H1 (cell line): ENCODE measurements at regions not wholly inside any gene's neighbourhood (a gene's known extent, or its start where the extent isn't known, plus 50 kb on each side); places are given as distances from the start of the nearest gene placed in this dataset.

Experiments used
- CTCF ChIA-PET: fragments of 300-600 bp; sonication (Branson Sonifier 250); formaldehyde crosslinking; loops from one replicate; lab custom pipeline; 2021; ENCODE audit not compliant: partially characterized antibody; lab: Charles Lee
- POLR2A ChIA-PET: fragments of 300-600 bp; sonication (Branson Sonifier 250); formaldehyde crosslinking; loops from one replicate; lab custom pipeline; 2021; ENCODE audit warnings: inconsistent platforms; ENCODE audit not compliant: partially characterized antibody; lab: Charles Lee
- DNase-seq, 2 experiments: peaks; one replicate each; pipeline versions ENCODE4 v3.0.0 to v3.0.0-alpha.2; 2010 to 2022; ENCODE audit warnings: low spot score in 2 of 2, low read depth in 1 of 2, mixed read lengths in 1 of 2
- FAIRE-seq: peaks from 2 replicates; lab custom pipeline; 2011; peaks lifted over from hg19 to GRCh38; lab: Jason Lieb, UNC
- H2AFZ ChIP-seq: 2 replicates; pipeline ENCODE4 v1.8.1; 2012; ENCODE audit warnings: low read length, inconsistent platforms
- H2AK5ac ChIP-seq: 2 replicates; pipeline ENCODE4 v1.6.1; 2013; ENCODE audit warnings: low read depth, low read length
- H2BK120ac ChIP-seq: replicated peaks from 2 replicates; pipeline ENCODE3; 2013; ENCODE audit warnings: low read depth, low read length, inconsistent platforms
- H2BK12ac ChIP-seq: 2 replicates; pipeline ENCODE4 v1.6.1; 2013; ENCODE audit warnings: low read depth, low read length
- H2BK15ac ChIP-seq: 2 replicates; pipeline ENCODE4 v1.6.1; 2013; ENCODE audit warnings: low read length
- H2BK20ac ChIP-seq: 2 replicates; pipeline ENCODE4 v1.6.1; 2013; ENCODE audit warnings: low read length
- H2BK5ac ChIP-seq: 2 replicates; pipeline ENCODE4 v1.6.1; 2013; ENCODE audit warnings: low read depth, low read length
- H3K14ac ChIP-seq: 2 replicates; pipeline ENCODE4 v1.6.1; 2013; ENCODE audit warnings: inconsistent platforms; ENCODE audit not compliant: insufficient read length
- H3K18ac ChIP-seq: 2 replicates; pipeline ENCODE4 v1.6.1; 2013; ENCODE audit warnings: low read length; ENCODE audit errors: extremely low read depth
- H3K23ac ChIP-seq: 2 replicates; pipeline ENCODE4 v1.6.1; 2013; ENCODE audit warnings: inconsistent platforms; ENCODE audit not compliant: insufficient read length
- H3K23me2 ChIP-seq: 2 replicates; pipeline ENCODE4 v1.6.1; 2013; ENCODE audit warnings: low read depth, low read length
- H3K27ac ChIP-seq: 2 replicates; pipeline ENCODE4 v1.6.1; 2011; ENCODE audit warnings: low read depth, low read length, inconsistent platforms
- H3K27me3 ChIP-seq, 4 experiments: replicated peaks in 1 of 4; 1 replicate in 1 of 4; 2 replicates in 3 of 4; pipeline versions ENCODE4 v1.6.1 to v1.8.1; 2011 to 2013; ENCODE audit warnings: low read length in 3 of 4, mild to moderate bottlenecking in 3 of 4, inconsistent platforms in 2 of 4, mixed read lengths in 2 of 4, moderate library complexity in 1 of 4; ENCODE audit not compliant: control insufficient read depth in 3 of 4, insufficient read depth in 3 of 4; ENCODE audit errors: extremely low read depth in 1 of 4
- H3K36me3 ChIP-seq, 4 experiments: 2 replicates each; pipeline versions ENCODE4 v1.6.1 to v1.8.1; 2011 to 2013; ENCODE audit warnings: mild to moderate bottlenecking in 4 of 4, low read length in 3 of 4, moderate library complexity in 2 of 4, control low read depth in 1 of 4, inconsistent platforms in 1 of 4; ENCODE audit not compliant: insufficient read depth in 4 of 4, control insufficient read depth in 2 of 4
- H3K4ac ChIP-seq: replicated peaks from 2 replicates; pipeline ENCODE3; 2013; ENCODE audit warnings: low read length, low read depth, mixed read lengths, inconsistent platforms; ENCODE audit not compliant: insufficient read length
- H3K4me1 ChIP-seq, 4 experiments: replicated peaks in 1 of 4; 1 replicate in 1 of 4; 2 replicates in 3 of 4; pipeline versions ENCODE4 v1.6.1 to v1.8.1; 2011 to 2013; ENCODE audit warnings: low read length in 3 of 4, inconsistent platforms in 2 of 4, mixed read lengths in 1 of 4; ENCODE audit not compliant: insufficient read depth in 4 of 4, control insufficient read depth in 3 of 4
- H3K4me2 ChIP-seq, 2 experiments: 2 replicates each; pipeline versions ENCODE4 v1.6.1 to v1.8.1; 2011 to 2013; ENCODE audit warnings: low read depth in 2 of 2, low read length in 2 of 2, control low read depth in 1 of 2, inconsistent platforms in 1 of 2, mild to moderate bottlenecking in 1 of 2; ENCODE audit not compliant: insufficient read depth in 1 of 2
- H3K4me3 ChIP-seq, 4 experiments: fragments of 200-600, 300-600 bp in 1 of 4; sonication (generic), shearing (Covaris generic), sonication (Bioruptor Twin) in 1 of 4; 2 replicates each; pipeline versions ENCODE4 v1.5.1 to v1.8.1; 2011 to 2016; ENCODE audit warnings: low read length in 4 of 4, low read depth in 3 of 4, control low read depth in 2 of 4, inconsistent platforms in 2 of 4, mild to moderate bottlenecking in 2 of 4, mixed read lengths in 1 of 4, moderate library complexity in 1 of 4; ENCODE audit not compliant: insufficient read depth in 2 of 4; ENCODE audit errors: extremely low read depth in 1 of 4
- H3K56ac ChIP-seq: replicated peaks from 2 replicates; pipeline ENCODE3; 2013; ENCODE audit warnings: low read depth, mild to moderate bottlenecking, mixed read lengths, low read length, inconsistent platforms; ENCODE audit not compliant: insufficient read length
- H3K79me1 ChIP-seq: 2 replicates; pipeline ENCODE4 v1.6.1; 2013; ENCODE audit warnings: low read depth, low read length, control low read depth
- H3K79me2 ChIP-seq, 2 experiments: 2 replicates each; pipeline versions ENCODE4 v1.6.1 to v1.8.1; 2012 to 2013; ENCODE audit warnings: low read length in 2 of 2, mild to moderate bottlenecking in 2 of 2, inconsistent platforms in 1 of 2; ENCODE audit not compliant: insufficient read depth in 2 of 2, control insufficient read depth in 1 of 2
- H3K9ac ChIP-seq, 4 experiments: replicated peaks in 1 of 4; 1 replicate in 1 of 4; 2 replicates in 3 of 4; pipeline versions ENCODE4 v1.6.1 to v1.8.1; 2011 to 2013; ENCODE audit warnings: low read depth in 3 of 4, low read length in 3 of 4, control low read depth in 2 of 4, mild to moderate bottlenecking in 2 of 4, moderate library complexity in 2 of 4, inconsistent platforms in 1 of 4; ENCODE audit errors: extremely low read depth in 1 of 4
- H3K9me3 ChIP-seq, 2 experiments: 2 replicates each; pipeline versions ENCODE4 v1.6.1 to v1.8.1; 2012 to 2013; ENCODE audit warnings: mild to moderate bottlenecking in 2 of 2, moderate library complexity in 2 of 2, control low read depth in 1 of 2, inconsistent platforms in 1 of 2, low read depth in 1 of 2, low read length in 1 of 2, mixed read lengths in 1 of 2; ENCODE audit not compliant: insufficient read depth in 2 of 2
- H4K20me1 ChIP-seq, 2 experiments: replicated peaks in 1 of 2; 2 replicates each; pipeline versions ENCODE3 to v1.8.1; 2011 to 2013; ENCODE audit warnings: inconsistent platforms in 2 of 2, low read length in 2 of 2, mild to moderate bottlenecking in 1 of 2; ENCODE audit not compliant: insufficient read depth in 2 of 2, control insufficient read depth in 1 of 2
- H4K5ac ChIP-seq: 2 replicates; pipeline ENCODE4 v1.6.1; 2013; ENCODE audit warnings: low read length, low read depth, mixed read lengths, inconsistent platforms; ENCODE audit not compliant: insufficient read length
- H4K8ac ChIP-seq: 2 replicates; pipeline ENCODE4 v1.8.0; 2013; ENCODE audit warnings: mild to moderate bottlenecking, moderate library complexity, low read length, inconsistent platforms; ENCODE audit not compliant: insufficient read depth; ENCODE audit errors: extremely low read depth
- H4K91ac ChIP-seq: replicated peaks from 2 replicates; pipeline ENCODE3; 2013; ENCODE audit warnings: low read length, mixed read lengths, inconsistent platforms; ENCODE audit not compliant: insufficient read length
- BACH1 ChIP-seq: IDR thresholded peaks from 2 replicates; pipeline ENCODE4 v1.6.1; 2012; ENCODE audit warnings: low read length, improper control_type of control experiment
- BRCA1 ChIP-seq: IDR thresholded peaks from 2 replicates; pipeline ENCODE4 v1.6.1; 2012; ENCODE audit warnings: low read depth, low read length, improper control_type of control experiment
- CHD1 ChIP-seq: IDR thresholded peaks from 2 replicates; pipeline ENCODE4 v1.6.1; 2012; ENCODE audit warnings: low read depth, low read length, improper control_type of control experiment
- CHD2 ChIP-seq: IDR thresholded peaks from 2 replicates; pipeline ENCODE4 v1.6.1; 2012; ENCODE audit warnings: low read length, improper control_type of control experiment
- CREB1 ChIP-seq: IDR thresholded peaks from 2 replicates; pipeline ENCODE4 v1.6.1; 2012; ENCODE audit warnings: inconsistent platforms
- CTCF ChIP-seq, 3 experiments: IDR thresholded peaks; 1 replicate in 2 of 3; 2 replicates in 1 of 3; pipeline versions ENCODE4 v1.5.1 to v1.6.1; 2011; ENCODE audit warnings: low read length in 3 of 3, mild to moderate bottlenecking in 3 of 3, inconsistent platforms in 2 of 3, low read depth in 1 of 3, moderate library complexity in 1 of 3; ENCODE audit not compliant: insufficient read depth in 1 of 3; ENCODE audit errors: control extremely low read depth in 1 of 3
- JUN ChIP-seq: IDR thresholded peaks from 2 replicates; pipeline ENCODE4 v1.6.1; 2011; ENCODE audit warnings: low read depth, mild to moderate bottlenecking, improper control_type of control experiment, low read length
- KDM4A ChIP-seq: IDR thresholded peaks from one replicate; pipeline ENCODE4 v1.7.1; 2012; ENCODE audit warnings: low read depth, mild to moderate bottlenecking, moderate library complexity, low read length, inconsistent platforms; ENCODE audit not compliant: severe bottlenecking
- KDM5A ChIP-seq: fragments of 200-600 bp; IDR thresholded peaks from 2 replicates; pipeline ENCODE4 v1.7.1; 2012; ENCODE audit warnings: mild to moderate bottlenecking, low read length, inconsistent platforms, mixed read lengths
- POLR2A ChIP-seq, 2 experiments: IDR thresholded peaks; 1 replicate in 1 of 2; 2 replicates in 1 of 2; pipeline ENCODE4 v1.6.1; 2011; ENCODE audit warnings: low read depth in 2 of 2, low read length in 2 of 2, mild to moderate bottlenecking in 2 of 2; ENCODE audit errors: control extremely low read depth in 1 of 2
- RFX5 ChIP-seq: IDR thresholded peaks from 2 replicates; pipeline ENCODE4 v1.6.1; 2011; ENCODE audit warnings: low read depth, low read length, improper control_type of control experiment, borderline replicate concordance
- SAP30 ChIP-seq: fragments of 300-600 bp; sonication (generic); IDR thresholded peaks from 2 replicates; pipeline ENCODE4 v1.7.1; 2012; ENCODE audit warnings: low read length, moderate library complexity, mild to moderate bottlenecking, inconsistent platforms; ENCODE audit not compliant: insufficient read depth, insufficient replicate concordance
- TAF7 ChIP-seq: optimal IDR thresholded peaks from 2 replicates; pipeline ENCODE3; 2011; ENCODE audit warnings: low read depth, mild to moderate bottlenecking, inconsistent platforms, low read length, moderate library complexity, borderline replicate concordance
- TBP ChIP-seq: IDR thresholded peaks from 2 replicates; pipeline ENCODE4 v1.6.1; 2011; ENCODE audit warnings: low read depth, low read length, improper control_type of control experiment
- WGBS, 2 experiments: shearing (Covaris generic) in 1 of 2; methylation state at CpG; one replicate each; pipeline versions ENCODE4 v1.1.6 to v1.1.7; 2013 to 2015; ENCODE audit warnings: low lambda C conversion rate in 2 of 2, mixed read lengths in 2 of 2, inconsistent platforms in 1 of 2, low coverage in 1 of 2, missing lambda C conversion rate in 1 of 2; ENCODE audit not compliant: insufficient replicate concordance in 2 of 2, insufficient coverage in 1 of 2, insufficient read length in 1 of 2; ENCODE audit errors: extremely low coverage in 1 of 2, missing lambda C conversion rate in 1 of 2; 5-methylcytosine and 5-hydroxymethylcytosine counted together

DNA sequence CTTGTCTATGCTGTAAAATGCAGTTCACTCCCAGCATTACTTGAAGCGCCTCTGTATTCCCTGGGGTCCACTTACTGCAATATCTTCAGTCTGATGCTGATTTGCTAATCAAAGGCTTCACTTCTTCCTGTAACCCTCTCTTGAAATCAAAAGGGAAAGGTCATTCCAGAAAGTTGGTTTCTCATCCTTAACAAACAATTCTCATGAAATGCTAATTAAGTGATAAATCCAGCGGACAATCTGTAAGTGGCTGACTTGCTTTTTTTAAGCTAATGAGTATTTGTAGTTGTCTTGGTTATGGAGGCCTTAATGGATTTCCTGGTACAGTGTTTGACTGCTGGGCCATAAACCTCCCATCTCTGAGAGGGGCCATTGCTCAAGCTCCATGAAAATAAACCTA, 499.6 kb upstream of the HS6ST1 start:
- no peak for FAIRE-seq
- no peak overlapping the region for H4K5ac ChIP-seq
- CTCF ChIA-PET = no interaction called here
- no peak for TF ChIP-seq TAF7
- TF ChIP-seq JUN = no peak
- TF ChIP-seq BACH1 = no peak
- no peak for TF ChIP-seq POLR2A (IDR thresholded peaks at IDR 0.05; ENCODE audit: control extremely low read depth in 1 of 2, low read depth in 2 of 2, low read length in 2 of 2)
- no peak for TF ChIP-seq KDM4A
- TF ChIP-seq RFX5 = no peak
- no peak for TF ChIP-seq CTCF (IDR thresholded peaks at IDR 0.05; ENCODE audit: control extremely low read depth in 1 of 3, insufficient read depth in 1 of 3, low read depth in 1 of 3, low read length in 3 of 3)
- no peak for TF ChIP-seq TBP
- TF ChIP-seq SAP30 = no peak
- TF ChIP-seq KDM5A = no peak
- no peak for TF ChIP-seq CHD2
- no peak for TF ChIP-seq CHD1
- TF ChIP-seq CREB1 = no peak
- TF ChIP-seq BRCA1 = no peak

More for the DNA sequence above, 499.6 kb upstream of the HS6ST1 start:
- Histone ChIP-seq H3K23ac (no peak overlapping the region), H3K4me2 (no peak overlapping the region), H3K23me2 (no peaks in the 10 kb centered on the region), H3K4me1 (peaks cover 0 to 3% (median 1%) of the 10 kb centered on the region in 4 experiments; a peak in 3 of 7 replicates), H2BK120ac (no peak overlapping the region), H2AK5ac (no peak overlapping the region), H2BK12ac (no peak overlapping the region), H3K56ac (no peak overlapping the region), H4K20me1 (no peaks in the 10 kb centered on the region), H4K91ac (no peak overlapping the region), H3K14ac (no peak overlapping the region), H3K9me3 (no peaks in the 10 kb centered on the region), H3K79me1 (no peaks in the 10 kb centered on the region), H2AFZ (no peak overlapping the region), H3K9ac (no peak overlapping the region), H3K4me3 (no peak overlapping the region), H3K79me2 (no peaks in the 10 kb centered on the region), H2BK20ac (no peak overlapping the region), H3K27ac (no peak overlapping the region), H3K27me3 (no peaks in the 10 kb centered on the region), H3K36me3 (no peaks in the 10 kb centered on the region), H4K8ac (no peak overlapping the region), H3K18ac (no peak overlapping the region), H2BK15ac (no peak overlapping the region), H2BK5ac (no peak overlapping the region), H3K4ac (no peak overlapping the region)
- 94% methylated on average over 2 of the region's 2 CpGs; no CpG with 5 or more reads in 1 of the 2 experiments for WGBS, 2 experiments
- DNase-seq = no peak
- POLR2A ChIA-PET = no interaction called here
